IPS-NIHi7 (cell line): ENCODE measurements at regions not wholly inside any gene's neighbourhood (a gene's known extent, or its start where the extent isn't known, plus 50 kb on each side); places are given as distances from the start of the nearest gene placed in this dataset.
"Not testable (repeated sequence)": the region's sequence is repeated elsewhere in the genome, so short reads cannot be mapped to it uniquely, and the experiment has no call there.

ENCODE experiments used
- DNase-seq: peaks from one replicate; pipeline ENCODE4 v3.0.0; 2012; ENCODE audit warnings: mixed read lengths; ENCODE audit errors: extremely low spot score

DNA sequence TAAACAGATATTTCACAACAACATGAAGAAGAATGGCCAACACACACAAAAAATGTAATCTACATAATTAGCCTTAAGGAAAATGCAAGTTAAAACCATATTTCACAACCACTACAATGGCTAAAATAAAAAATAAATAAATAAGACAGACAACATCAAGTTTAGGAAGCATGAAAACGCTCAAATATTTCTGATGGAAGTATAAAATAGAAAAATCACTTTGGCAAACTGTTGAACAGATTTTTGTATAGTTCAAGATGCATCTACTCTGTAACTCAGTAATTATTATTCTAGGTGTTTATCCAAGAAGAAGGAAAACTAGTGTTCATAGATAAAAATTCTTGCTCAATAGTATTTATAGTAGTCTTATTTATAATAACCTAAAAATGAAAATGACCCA lies 1410.1 kb upstream of the ADGRB3 start:
- no peak for DNase-seq

- DNase-seq: no peak
Measured at GRCh38 chr6:67221226-67221625, 1413.9 kb upstream of the ADGRB3 start.

- no peak for DNase-seq
Measured at GRCh38 chr6:67219346-67219745, 1415.7 kb upstream of the ADGRB3 start.

GRCh38 chr6:67212584-67212983 lies 1422.5 kb upstream of the ADGRB3 start:
- no peak for DNase-seq

- no peak for DNase-seq
Measured at GRCh38 chr6:67210450-67210849, 1424.6 kb upstream of the ADGRB3 start.

DNA sequence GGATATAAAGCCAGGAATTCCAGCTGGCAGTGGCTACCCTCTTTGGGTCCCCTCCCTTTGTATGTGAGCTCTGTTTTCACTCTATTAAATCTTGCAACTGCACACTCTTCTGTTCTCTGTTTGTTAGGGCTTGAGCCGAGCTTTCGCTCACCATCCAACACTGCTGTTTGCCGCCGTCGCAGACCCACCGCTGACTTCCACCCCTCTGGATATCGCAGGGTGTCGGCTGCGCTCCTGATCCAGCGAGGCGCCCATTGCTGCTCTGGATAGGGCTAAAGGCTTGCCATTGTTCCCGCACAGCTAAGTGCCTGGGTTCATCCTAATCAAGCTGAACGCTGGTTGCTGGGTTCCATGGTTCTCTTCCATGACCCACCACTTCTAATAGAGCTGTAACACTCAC lies 1433.5 kb upstream of the ADGRB3 start:
- DNase-seq: no peak

- no peak for DNase-seq
Measured at GRCh38 chr6:67200626-67201403, 1434.3 kb upstream of the ADGRB3 start.

DNA sequence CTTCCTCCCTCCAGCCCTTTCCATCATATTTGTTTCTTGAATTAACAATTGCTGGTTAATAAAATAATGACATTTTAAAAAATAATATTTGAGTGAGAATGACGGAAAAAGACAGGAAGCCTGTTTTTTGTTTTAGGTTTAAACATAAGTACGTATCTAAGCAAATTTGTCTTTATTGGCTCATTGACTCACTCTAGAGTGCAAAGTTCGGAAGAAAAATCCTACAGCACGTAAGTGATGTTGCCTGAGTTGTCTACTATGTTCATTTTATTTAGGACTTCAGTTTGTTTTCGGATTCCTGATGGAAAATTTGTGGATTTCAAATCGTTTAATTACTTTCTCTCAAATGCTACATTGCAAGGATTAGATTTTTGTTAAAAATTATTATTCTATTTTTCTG lies 1435.7 kb upstream of the ADGRB3 start:
- no peak for DNase-seq

DNA sequence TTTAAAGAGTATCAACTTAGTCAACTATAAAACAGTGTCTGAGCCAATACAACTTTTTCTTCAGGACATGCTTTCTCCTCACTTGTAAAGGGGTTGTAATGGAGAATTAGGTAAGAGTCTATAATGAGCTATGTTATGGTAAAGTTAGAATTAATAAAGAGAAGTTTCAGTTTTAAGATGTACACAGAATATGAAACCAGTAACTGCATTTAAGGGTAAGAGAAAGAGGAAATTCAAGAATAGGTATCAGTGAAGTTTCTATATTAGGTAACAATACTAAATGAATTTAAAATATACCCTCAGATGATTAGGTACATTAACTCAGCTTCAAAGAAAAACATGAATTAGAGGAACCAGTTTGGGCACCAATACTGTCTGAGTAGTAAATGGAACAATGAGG lies 1444.3 kb upstream of the ADGRB3 start:
- no peak for DNase-seq

DNA sequence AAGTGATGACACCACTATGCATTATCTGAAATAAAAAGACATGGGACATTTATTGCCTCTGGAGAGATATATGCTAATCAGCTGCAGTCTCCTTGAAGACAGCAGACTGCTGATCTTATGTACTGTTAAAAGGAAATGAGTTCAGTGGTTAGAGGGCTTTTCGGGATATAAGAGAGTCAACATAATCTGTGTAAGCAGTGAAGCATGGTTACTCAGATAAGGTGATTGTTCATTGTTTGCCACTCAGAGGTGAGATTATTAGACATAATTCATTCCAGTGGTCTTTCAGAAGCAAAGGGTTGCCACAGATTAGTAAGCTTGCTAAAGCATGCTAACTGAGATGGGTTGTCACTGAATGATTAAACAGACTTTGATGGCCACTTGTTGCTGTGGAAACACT lies 1450.7 kb upstream of the ADGRB3 start:
- no peak for DNase-seq

GRCh38 chr6:67175101-67175500 lies 1460.0 kb upstream of the ADGRB3 start:
- DNase-seq: no peak

DNA sequence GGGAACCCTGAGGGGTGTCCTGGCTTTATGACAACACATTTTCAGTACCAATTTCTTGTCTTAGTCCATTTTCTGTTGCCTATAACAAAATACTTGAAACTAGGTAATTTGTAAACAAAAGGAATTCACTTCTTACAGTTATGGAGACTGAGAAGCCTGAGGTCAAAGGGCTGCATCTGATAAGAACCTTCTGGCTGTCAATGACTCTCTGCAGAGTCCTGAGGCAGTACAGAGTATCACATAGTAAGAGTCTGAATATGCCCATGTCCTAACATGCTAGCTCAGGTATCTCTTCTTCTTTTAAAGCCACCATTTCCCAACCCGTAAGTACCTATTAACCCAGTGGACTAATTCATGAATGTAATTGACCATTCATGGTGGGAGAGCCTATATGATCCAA lies 1458.6 kb upstream of the EYS start:
- no peak for DNase-seq

DNA sequence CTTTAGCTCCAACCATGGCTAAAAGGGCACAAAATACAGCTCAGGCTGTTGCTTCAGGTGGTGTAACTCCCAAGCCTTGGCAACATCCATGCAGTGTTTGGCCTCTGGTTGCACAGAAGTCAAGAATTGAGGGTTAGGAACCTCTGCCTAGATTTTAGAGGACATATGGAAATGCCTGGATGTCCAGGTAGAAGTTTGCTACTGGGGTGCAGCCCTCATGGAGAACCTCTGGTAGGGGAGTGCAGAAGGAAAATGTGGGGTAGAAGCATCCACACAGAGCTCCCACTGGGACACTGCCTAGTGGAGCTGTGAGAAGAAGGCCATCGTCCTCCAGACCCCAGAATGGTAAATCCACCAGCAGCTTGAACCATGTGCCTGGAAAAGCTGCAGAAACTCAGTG lies 1453.8 kb upstream of the EYS start:
- DNase-seq: no peak

- no peak for DNase-seq
Measured at GRCh38 chr6:67141005-67141404, 1434.0 kb upstream of the EYS start.

- peak; percentile 4 for DNase-seq
Measured at GRCh38 chr6:67133973-67134372, 1426.9 kb upstream of the EYS start.

DNA sequence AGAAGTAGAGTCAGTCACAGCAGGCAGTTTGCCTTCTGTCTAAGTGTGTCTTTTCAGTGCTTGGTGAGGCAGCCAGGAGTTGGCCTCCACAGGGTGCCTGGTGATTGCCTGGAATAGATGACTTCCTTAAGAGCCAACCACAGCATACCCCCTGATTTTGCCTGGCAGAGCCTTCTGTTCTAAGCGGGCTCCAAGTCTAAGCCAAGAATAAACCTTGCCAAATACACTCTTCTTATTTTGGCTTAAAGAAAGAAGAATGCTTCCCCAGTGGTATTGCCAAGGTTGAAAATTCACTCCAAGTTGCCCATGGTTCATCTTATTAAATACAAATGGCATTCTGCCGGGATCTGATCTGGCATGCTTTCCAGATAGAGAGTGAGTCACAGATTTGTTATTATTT lies 1424.8 kb upstream of the EYS start:
- DNase-seq: no peak

DNA sequence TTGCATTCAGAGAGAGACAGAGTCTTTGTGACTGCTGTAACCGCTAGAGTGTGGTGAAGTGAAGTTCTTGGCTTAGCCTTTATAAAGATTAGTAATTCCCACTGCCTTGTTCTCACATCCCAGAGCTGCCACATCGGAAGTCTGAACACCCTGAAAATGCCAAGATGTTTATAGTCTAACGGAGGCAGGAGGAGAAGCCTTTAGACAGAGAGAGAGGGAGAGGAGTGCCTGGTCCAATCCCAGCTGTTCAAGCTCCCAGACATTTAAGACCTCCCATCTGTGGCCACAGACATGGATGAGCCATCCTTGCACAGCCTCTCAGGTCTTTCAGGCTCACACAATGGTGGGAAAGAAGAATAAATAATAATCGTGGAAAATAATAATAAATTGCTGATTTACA lies 1422.8 kb upstream of the EYS start:
- no peak for DNase-seq

DNA sequence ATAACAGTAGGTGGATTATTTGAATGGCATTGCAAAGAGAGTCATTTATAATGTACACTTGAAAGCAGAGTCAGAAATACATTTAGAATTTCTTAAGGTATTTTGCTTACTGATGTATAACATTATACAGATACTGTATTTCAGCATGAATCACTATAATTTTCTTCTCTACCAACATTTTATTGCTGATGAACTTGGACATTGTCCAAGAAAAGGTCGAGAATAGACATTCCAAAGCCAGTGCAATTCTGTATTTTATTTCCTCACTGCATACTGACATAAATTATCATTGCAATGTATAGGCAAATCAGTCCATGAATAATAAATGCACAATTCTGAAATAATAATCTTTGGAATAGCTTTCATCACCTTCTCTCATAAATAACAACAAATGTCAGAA lies 1420.0 kb upstream of the EYS start:
- DNase-seq: no peak

DNA sequence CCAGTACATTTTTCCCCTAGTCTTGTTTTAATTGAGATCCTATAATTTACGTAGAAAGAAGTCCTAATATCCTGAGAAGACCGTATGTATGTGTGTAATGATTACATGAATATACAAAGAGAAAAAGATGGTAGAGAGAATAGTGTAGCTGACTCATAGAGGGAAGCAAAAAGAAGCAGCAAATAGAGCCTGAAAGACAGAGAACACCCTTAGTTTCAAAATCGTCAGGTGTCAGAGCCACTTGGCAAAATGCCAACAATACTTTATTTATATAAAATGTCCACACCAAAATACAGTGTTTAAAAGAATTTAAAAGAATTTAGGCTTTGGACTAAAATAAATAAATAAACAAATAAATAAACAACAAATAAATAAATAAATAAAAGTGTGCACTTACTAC lies 1414.1 kb upstream of the EYS start:
- DNase-seq: no peak

GRCh38 chr6:67112120-67112519 lies 1405.1 kb upstream of the EYS start:
- no peak for DNase-seq

- DNase-seq: no peak
Measured at GRCh38 chr6:67102743-67103142, 1395.7 kb upstream of the EYS start.

DNA sequence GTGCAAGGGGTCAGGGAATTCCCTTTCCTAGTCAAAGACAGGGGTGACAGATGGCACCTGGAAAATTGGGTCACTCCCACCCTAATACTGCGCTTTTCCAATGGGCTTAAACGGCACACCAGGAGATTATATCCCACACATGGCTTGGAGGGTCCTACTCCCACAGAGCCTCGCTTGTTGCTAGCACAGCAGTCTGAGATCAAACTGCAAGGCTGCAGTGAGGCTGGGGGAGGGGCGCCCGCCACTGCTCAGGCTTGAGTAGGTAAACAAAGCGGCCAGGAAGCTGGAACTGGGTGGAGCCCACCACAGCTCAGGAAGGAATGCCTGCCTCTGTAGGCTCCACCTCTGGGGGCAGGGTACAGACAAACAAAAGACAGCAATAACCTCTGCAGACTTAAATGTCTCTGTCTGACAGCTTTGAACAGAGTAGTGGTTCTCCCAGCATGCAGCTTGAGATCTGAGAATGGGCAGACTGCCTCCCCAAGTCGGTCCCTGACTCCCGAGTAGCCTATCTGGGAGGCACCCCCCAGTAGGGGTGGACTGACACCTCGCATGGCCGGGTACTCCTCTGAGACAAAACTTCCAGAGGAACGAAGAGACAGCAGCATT lies 1388.7 kb upstream of the EYS start:
- DNase-seq: not testable (repeated sequence)

GRCh38 chr6:67094431-67094946 lies 1387.5 kb upstream of the EYS start:
- DNase-seq: no peak

- no peak for DNase-seq
Measured at GRCh38 chr6:67073938-67074337, 1366.9 kb upstream of the EYS start.
